NCI-H146 treated with DMSO at 0.1 percent for 48 hours (cell line): ENCODE measurements at regions not wholly inside any gene's neighbourhood (a gene's known extent, or its start where the extent isn't known, plus 50 kb on each side); places are given as distances from the start of the nearest gene placed in this dataset.
"Not testable (repeated sequence)": the region's sequence is repeated elsewhere in the genome, so short reads cannot be mapped to it uniquely, and the experiment has no call there.

Experiments used
- DNase-seq: peaks from one replicate; lab custom pipeline; 2025; ENCODE audit not compliant: unreplicated experiment; lab: John Stamatoyannopoulos, UW

- no peak for DNase-seq
Observed at GRCh38 chr6:168179702-168180382, 100.8 kb upstream of the FRMD1 start.

GRCh38 chr6:168179133-168179532 is 100.1 kb upstream of the FRMD1 start:
- DNase-seq, result no peak

- no peak for DNase-seq
Observed at GRCh38 chr6:168177103-168177891, 98.3 kb upstream of the FRMD1 start.

- no peak for DNase-seq
Observed at GRCh38 chr6:168171673-168172353, 92.8 kb upstream of the FRMD1 start.

GRCh38 chr6:168170841-168171601 is 92.0 kb upstream of the FRMD1 start:
- DNase-seq, result no peak

GRCh38 chr6:168169624-168170023 is 90.6 kb upstream of the FRMD1 start:
- no peak for DNase-seq

GRCh38 chr6:168168936-168169335 is 89.9 kb upstream of the FRMD1 start:
- not testable (repeated sequence) for DNase-seq

GRCh38 chr6:168168330-168168729 is 89.3 kb upstream of the FRMD1 start:
- not testable (repeated sequence) for DNase-seq

GRCh38 chr6:168167431-168168315 is 88.7 kb upstream of the FRMD1 start:
- no peak for DNase-seq

GRCh38 chr6:168166627-168167026 is 87.6 kb upstream of the FRMD1 start:
- no peak for DNase-seq

- DNase-seq, result no peak
Observed at GRCh38 chr6:168165891-168166290, 86.9 kb upstream of the FRMD1 start.

- no peak for DNase-seq
Observed at GRCh38 chr6:168165373-168165772, 86.4 kb upstream of the FRMD1 start.

GRCh38 chr6:168164462-168165061 is 85.5 kb upstream of the FRMD1 start:
- DNase-seq, result no peak

GRCh38 chr6:168163096-168163731 is 84.2 kb upstream of the FRMD1 start:
- DNase-seq, result no peak

GRCh38 chr6:168162366-168162765 is 83.4 kb upstream of the FRMD1 start:
- DNase-seq, result no peak

- no peak for DNase-seq
Observed at GRCh38 chr6:168161371-168161750, 82.3 kb upstream of the FRMD1 start.

- DNase-seq, result no peak
Observed at GRCh38 chr6:168160506-168161370, 81.7 kb upstream of the FRMD1 start.

- no peak for DNase-seq
Observed at GRCh38 chr6:168159506-168159905, 80.5 kb upstream of the FRMD1 start.

GRCh38 chr6:168158980-168159349 is 80.0 kb upstream of the FRMD1 start:
- DNase-seq, result no peak
